ENCODE measurements at regions not wholly inside any gene's neighbourhood (a gene's known extent, or its start where the extent isn't known, plus 50 kb on each side); places are given as distances from the start of the nearest gene placed in this dataset.

DNA sequence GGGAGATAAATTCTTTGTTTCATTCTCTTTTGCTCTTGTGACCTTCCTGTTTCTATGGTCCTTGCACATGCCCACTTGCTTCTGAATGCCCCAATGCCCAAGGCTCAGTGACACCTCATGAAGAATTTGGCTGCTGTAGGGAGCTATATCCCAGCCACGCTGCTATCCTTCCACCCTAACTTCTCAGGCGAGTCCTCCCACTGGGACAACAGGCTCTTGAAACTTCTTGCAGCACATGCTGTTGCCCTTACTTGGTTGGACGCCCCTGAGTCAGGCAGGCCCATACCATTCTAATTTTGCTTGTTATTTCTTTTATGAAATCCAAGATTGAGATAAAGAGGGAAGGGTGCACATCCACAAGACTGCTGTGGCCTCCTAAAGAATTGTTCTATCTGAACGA lies 57.6 kb upstream of the BLID start:
- no peak for TF ChIP-seq POLR2A (IDR thresholded peaks at IDR 0.05)
- TF ChIP-seq, protein P1, sequence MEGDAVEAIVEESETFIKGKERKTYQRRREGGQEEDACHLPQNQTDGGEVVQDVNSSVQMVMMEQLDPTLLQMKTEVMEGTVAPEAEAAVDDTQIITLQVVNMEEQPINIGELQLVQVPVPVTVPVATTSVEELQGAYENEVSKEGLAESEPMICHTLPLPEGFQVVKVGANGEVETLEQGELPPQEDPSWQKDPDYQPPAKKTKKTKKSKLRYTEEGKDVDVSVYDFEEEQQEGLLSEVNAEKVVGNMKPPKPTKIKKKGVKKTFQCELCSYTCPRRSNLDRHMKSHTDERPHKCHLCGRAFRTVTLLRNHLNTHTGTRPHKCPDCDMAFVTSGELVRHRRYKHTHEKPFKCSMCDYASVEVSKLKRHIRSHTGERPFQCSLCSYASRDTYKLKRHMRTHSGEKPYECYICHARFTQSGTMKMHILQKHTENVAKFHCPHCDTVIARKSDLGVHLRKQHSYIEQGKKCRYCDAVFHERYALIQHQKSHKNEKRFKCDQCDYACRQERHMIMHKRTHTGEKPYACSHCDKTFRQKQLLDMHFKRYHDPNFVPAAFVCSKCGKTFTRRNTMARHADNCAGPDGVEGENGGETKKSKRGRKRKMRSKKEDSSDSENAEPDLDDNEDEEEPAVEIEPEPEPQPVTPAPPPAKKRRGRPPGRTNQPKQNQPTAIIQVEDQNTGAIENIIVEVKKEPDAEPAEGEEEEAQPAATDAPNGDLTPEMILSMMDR (IDR thresholded peaks at IDR 0.05) = no peak
- DNase-seq (ENCODE audit: low spot score in 2 of 2) = no peak
- intact Hi-C loops (cut with DNase I; ENCODE audit: low total_unique reads) = no loop called here
- H3K4me3 ChIP-seq (ENCODE audit: low read depth, poor library complexity, severe bottlenecking) = no peak overlapping the region
- 82 to 87% methylated on average over 4 of the region's 4 CpGs for WGBS, 2 donors

DNA sequence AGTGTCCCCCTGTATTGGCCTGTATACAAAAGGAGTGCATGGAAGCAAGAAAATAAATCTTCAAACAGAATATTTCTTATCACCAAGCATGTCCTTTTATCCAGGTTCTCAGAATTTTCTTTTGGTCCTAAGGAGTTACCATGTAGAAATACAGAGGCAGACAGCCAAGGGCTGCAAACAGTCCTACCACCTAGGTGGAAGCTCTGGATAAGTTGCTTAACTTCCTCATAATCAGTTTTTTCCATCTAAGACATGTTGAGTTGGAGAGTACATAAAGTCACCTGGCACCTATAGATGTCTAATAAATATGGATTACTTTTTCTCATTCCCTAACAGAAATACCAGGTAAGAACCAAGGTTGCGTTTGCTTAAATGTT lies 57.0 kb upstream of the BLID start:
- 86 to 89% methylated on average over 1 of the region's 1 CpG for WGBS, 2 donors
- intact Hi-C loops (cut with DNase I; ENCODE audit: low total_unique reads) = no loop called here
- TF ChIP-seq, protein P1 (IDR thresholded peaks at IDR 0.05) = no peak
- no peak for TF ChIP-seq POLR2A (IDR thresholded peaks at IDR 0.05)
- no peak for DNase-seq (ENCODE audit: low spot score in 2 of 2)
- no peak overlapping the region for H3K4me3 ChIP-seq (ENCODE audit: low read depth, poor library complexity, severe bottlenecking)

DNA sequence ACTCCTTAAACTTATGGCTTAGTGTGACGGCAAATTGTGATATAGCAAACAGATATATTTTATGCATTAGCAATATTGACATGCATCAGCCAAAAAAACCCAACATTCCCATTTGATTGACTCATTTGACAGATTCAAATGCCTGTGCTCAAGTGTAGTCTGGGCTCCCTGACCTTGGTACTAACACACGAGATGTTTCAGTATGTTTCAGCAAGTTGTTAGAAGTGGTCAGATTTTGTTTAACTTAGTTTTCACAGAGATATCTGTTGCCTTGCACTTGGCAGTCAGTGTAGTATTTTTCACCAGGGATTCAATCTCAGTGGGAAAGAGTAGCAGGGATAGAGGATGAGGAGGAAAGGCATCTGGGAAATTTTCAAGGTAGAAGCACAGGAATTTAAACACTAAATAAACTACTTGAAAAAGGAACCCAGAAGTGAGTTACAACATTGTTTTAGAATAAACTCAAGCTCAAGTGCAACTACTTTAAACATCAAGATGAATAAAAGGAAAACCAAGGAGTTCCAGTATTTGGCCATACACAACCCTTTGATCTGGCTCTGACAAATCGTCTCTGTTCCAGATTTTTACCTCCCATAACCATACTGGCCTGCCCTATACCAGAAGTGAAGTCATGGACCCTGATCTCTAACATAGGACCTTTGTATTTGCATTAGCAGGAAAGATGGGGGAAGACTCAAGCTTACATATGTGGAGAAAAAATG lies 56.5 kb upstream of the BLID start:
- WGBS, 2 donors = 81 to 93% methylated on average over 3 of the region's 3 CpGs
- intact Hi-C loops (cut with DNase I; ENCODE audit: low total_unique reads) = no loop called here
- DNase-seq (ENCODE audit: low spot score in 2 of 2) = no peak
- H3K4me3 ChIP-seq (ENCODE audit: low read depth, poor library complexity, severe bottlenecking) = no peak overlapping the region
- no peak for TF ChIP-seq POLR2A (IDR thresholded peaks at IDR 0.05)
- TF ChIP-seq, protein P1 (IDR thresholded peaks at IDR 0.05) = no peak

DNA sequence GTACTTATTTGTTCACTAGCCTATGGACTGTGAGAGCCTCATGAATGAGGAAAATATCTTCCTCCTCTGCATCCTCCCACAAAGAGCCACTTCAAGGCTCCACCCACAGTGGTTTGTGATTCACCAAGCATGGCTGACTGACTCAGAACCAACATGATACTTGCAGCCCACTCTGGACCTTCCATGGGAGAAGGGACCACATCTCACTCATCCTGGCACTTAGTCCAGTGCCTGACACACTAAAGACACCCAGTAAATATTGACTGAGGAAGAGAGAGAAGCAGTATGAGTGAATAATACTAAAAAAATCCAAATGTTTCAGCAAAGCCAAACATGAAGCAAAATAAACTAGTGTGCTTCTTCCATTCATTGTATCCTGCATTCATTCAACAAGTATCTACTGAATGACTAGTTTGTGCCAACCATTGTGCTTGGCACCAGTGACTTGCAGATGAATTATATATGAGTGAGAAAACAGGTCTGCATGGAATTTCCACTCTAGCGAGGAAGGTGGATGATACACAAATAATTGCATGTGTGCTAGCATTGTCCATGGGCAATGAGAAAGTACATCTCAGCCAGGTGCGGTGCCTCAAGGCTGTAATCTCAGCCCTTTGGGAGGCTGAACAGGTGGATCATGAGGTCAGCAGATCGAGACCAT lies 54.9 kb upstream of the BLID start:
- no peak overlapping the region for H3K4me3 ChIP-seq (ENCODE audit: low read depth, poor library complexity, severe bottlenecking)
- WGBS, 2 donors = 87 to 89% methylated on average over 3 of the region's 3 CpGs
- no peak for DNase-seq (ENCODE audit: low spot score in 2 of 2)
- TF ChIP-seq POLR2A (IDR thresholded peaks at IDR 0.05) = no peak
- TF ChIP-seq, protein P1 (IDR thresholded peaks at IDR 0.05) = no peak
- intact Hi-C loops (cut with DNase I; ENCODE audit: low total_unique reads) = no loop called here

DNA sequence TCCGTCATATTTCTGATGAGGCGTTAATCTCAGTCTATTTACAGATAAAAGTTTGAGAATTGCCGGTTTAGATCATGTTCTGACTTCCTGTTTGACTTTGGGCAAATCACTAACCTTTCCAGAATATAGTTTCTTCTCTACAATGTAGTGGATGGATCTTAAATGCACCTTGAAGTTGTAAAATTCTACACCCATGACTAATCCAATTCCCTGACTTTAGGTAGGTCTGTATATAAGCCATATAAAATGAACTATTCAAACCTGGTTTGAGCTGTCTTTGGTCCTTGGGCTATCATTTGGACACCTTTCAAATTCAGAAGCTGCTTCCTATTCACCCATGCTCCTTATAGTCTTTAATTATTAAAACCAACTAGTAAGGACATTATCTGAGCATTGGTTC lies 52.2 kb upstream of the BLID start:
- TF ChIP-seq, protein P1 (IDR thresholded peaks at IDR 0.05) = no peak
- no peak for TF ChIP-seq POLR2A (IDR thresholded peaks at IDR 0.05)
- H3K4me3 ChIP-seq (ENCODE audit: low read depth, poor library complexity, severe bottlenecking) = no peak overlapping the region
- intact Hi-C loops (cut with DNase I; ENCODE audit: low total_unique reads) = no loop called here
- WGBS, 2 donors = 42 to 63% methylated on average over 3 of the region's 3 CpGs
- no peak for DNase-seq (ENCODE audit: low spot score in 2 of 2)
